HG03342 (cell line): ENCODE measurements at regions not wholly inside any gene's neighbourhood (a gene's known extent, or its start where the extent isn't known, plus 50 kb on each side); places are given as distances from the start of the nearest gene placed in this dataset.
"Not testable (repeated sequence)": the region's sequence is repeated elsewhere in the genome, so short reads cannot be mapped to it uniquely, and the experiment has no call there.

Source experiments
- ATAC-seq: cut with Tn5 transposase; IDR thresholded peaks from one replicate; pipeline ENCODE4 v1.9.1; 2021; ENCODE audit warnings: mild to moderate bottlenecking, moderate library complexity; ENCODE audit not compliant: unreplicated experiment

- ATAC-seq: no peak
Measured at GRCh38 chr12:72146495-72146894, 125.7 kb upstream of the TRHDE start.

- ATAC-seq: no peak
Measured at GRCh38 chr12:72148709-72149108, 123.5 kb upstream of the TRHDE start.

- ATAC-seq: no peak
Measured at GRCh38 chr12:72162875-72163274, 109.3 kb upstream of the TRHDE start.

GRCh38 chr12:72168851-72169250 lies 103.3 kb upstream of the TRHDE start:
- ATAC-seq: no peak

- ATAC-seq: no peak
Measured at GRCh38 chr12:72173974-72174373, 98.2 kb upstream of the TRHDE start.

GRCh38 chr12:72178244-72178643 lies 93.9 kb upstream of the TRHDE start:
- ATAC-seq: no peak

- no peak for ATAC-seq
Measured at GRCh38 chr12:72178871-72179270, 93.3 kb upstream of the TRHDE start.

- no peak for ATAC-seq
Measured at GRCh38 chr12:72179841-72180240, 92.3 kb upstream of the TRHDE start.

- not testable (repeated sequence) for ATAC-seq
Measured at GRCh38 chr12:72184971-72185533, 87.1 kb upstream of the TRHDE start.

GRCh38 chr12:72189266-72189665 lies 82.9 kb upstream of the TRHDE start:
- ATAC-seq: no peak

- ATAC-seq: no peak
Measured at GRCh38 chr12:72191761-72192160, 80.4 kb upstream of the TRHDE start.

GRCh38 chr12:72197790-72198189 lies 74.4 kb upstream of the TRHDE start:
- peak; percentile 56 for ATAC-seq

GRCh38 chr12:72201457-72201856 lies 70.7 kb upstream of the TRHDE start:
- no peak for ATAC-seq

- ATAC-seq: no peak
Measured at GRCh38 chr12:72203764-72204335, 68.3 kb upstream of the TRHDE start.

GRCh38 chr12:72207079-72207478 lies 65.1 kb upstream of the TRHDE start:
- ATAC-seq: no peak

GRCh38 chr12:72207486-72208409 lies 64.4 kb upstream of the TRHDE start:
- ATAC-seq: no peak

GRCh38 chr12:72209086-72209485 lies 63.1 kb upstream of the TRHDE start:
- ATAC-seq: no peak

- ATAC-seq: no peak
Measured at GRCh38 chr12:72214163-72214562, 58.0 kb upstream of the TRHDE start.

GRCh38 chr12:72215287-72215686 lies 56.9 kb upstream of the TRHDE start:
- ATAC-seq: not testable (repeated sequence)

GRCh38 chr12:72219937-72220336 lies 52.2 kb upstream of the TRHDE start:
- ATAC-seq: no peak
